ENCODE measurements at regions not wholly inside any gene's neighbourhood (a gene's known extent, or its start where the extent isn't known, plus 50 kb on each side); places are given as distances from the start of the nearest gene placed in this dataset.

GRCh38 chr5:162382839-162383238 lies 315.3 kb downstream of the GABRG2 start:
- TF ChIP-seq TAF1 (IDR thresholded peaks at IDR 0.05; ENCODE audit: borderline replicate concordance, insufficient read depth, low read length) (no peak), REST (IDR thresholded peaks at IDR 0.05; ENCODE audit: insufficient read depth in 1 of 2, low read depth in 2 of 2, low read length in 2 of 2) (no peak), SIN3A (IDR thresholded peaks at IDR 0.05; ENCODE audit: borderline replicate concordance, insufficient read depth, low read length) (no peak), FOXP2 (optimal IDR thresholded peaks at IDR 0.05; ENCODE audit: borderline replicate concordance, extremely low read depth, extremely low read length, insufficient read depth) (no peak), POLR2AphosphoS5 (IDR thresholded peaks at IDR 0.05; ENCODE audit: low read depth, low read length) (no peak)

- TF ChIP-seq SIN3A (IDR thresholded peaks at IDR 0.05; ENCODE audit: borderline replicate concordance, insufficient read depth, low read length), result no peak
- no peak for TF ChIP-seq TAF1 (IDR thresholded peaks at IDR 0.05; ENCODE audit: borderline replicate concordance, insufficient read depth, low read length)
- TF ChIP-seq FOXP2 (optimal IDR thresholded peaks at IDR 0.05; ENCODE audit: borderline replicate concordance, extremely low read depth, extremely low read length, insufficient read depth), result no peak
- TF ChIP-seq POLR2AphosphoS5 (IDR thresholded peaks at IDR 0.05; ENCODE audit: low read depth, low read length), result no peak
- TF ChIP-seq REST (IDR thresholded peaks at IDR 0.05; ENCODE audit: insufficient read depth in 1 of 2, low read depth in 2 of 2, low read length in 2 of 2), result no peak
Observed at GRCh38 chr5:162384225-162384624, 316.7 kb downstream of the GABRG2 start.

- TF ChIP-seq SIN3A (IDR thresholded peaks at IDR 0.05; ENCODE audit: borderline replicate concordance, insufficient read depth, low read length) (no peak), POLR2AphosphoS5 (IDR thresholded peaks at IDR 0.05; ENCODE audit: low read depth, low read length) (no peak), TAF1 (IDR thresholded peaks at IDR 0.05; ENCODE audit: borderline replicate concordance, insufficient read depth, low read length) (no peak), REST (IDR thresholded peaks at IDR 0.05; ENCODE audit: insufficient read depth in 1 of 2, low read depth in 2 of 2, low read length in 2 of 2) (no peak)
Observed at GRCh38 chr5:162391833-162392232, 324.3 kb downstream of the GABRG2 start.

- TF ChIP-seq SIN3A (IDR thresholded peaks at IDR 0.05; ENCODE audit: borderline replicate concordance, insufficient read depth, low read length) (no peak), FOXP2 (optimal IDR thresholded peaks at IDR 0.05; ENCODE audit: borderline replicate concordance, extremely low read depth, extremely low read length, insufficient read depth) (no peak), POLR2AphosphoS5 (IDR thresholded peaks at IDR 0.05; ENCODE audit: low read depth, low read length) (no peak), REST (IDR thresholded peaks at IDR 0.05; ENCODE audit: insufficient read depth in 1 of 2, low read depth in 2 of 2, low read length in 2 of 2) (no peak), TAF1 (IDR thresholded peaks at IDR 0.05; ENCODE audit: borderline replicate concordance, insufficient read depth, low read length) (no peak)
Observed at GRCh38 chr5:162392336-162392735, 324.8 kb downstream of the GABRG2 start.

GRCh38 chr5:162393534-162393933 lies 326.0 kb downstream of the GABRG2 start:
- TF ChIP-seq SIN3A (IDR thresholded peaks at IDR 0.05; ENCODE audit: borderline replicate concordance, insufficient read depth, low read length) (no peak), FOXP2 (optimal IDR thresholded peaks at IDR 0.05; ENCODE audit: borderline replicate concordance, extremely low read depth, extremely low read length, insufficient read depth) (no peak), POLR2AphosphoS5 (IDR thresholded peaks at IDR 0.05; ENCODE audit: low read depth, low read length) (no peak), TAF1 (IDR thresholded peaks at IDR 0.05; ENCODE audit: borderline replicate concordance, insufficient read depth, low read length) (no peak), REST (IDR thresholded peaks at IDR 0.05; ENCODE audit: insufficient read depth in 1 of 2, low read depth in 2 of 2, low read length in 2 of 2) (no peak)
